RWPE2 (cell line): ENCODE measurements at regions not wholly inside any gene's neighbourhood (a gene's known extent, or its start where the extent isn't known, plus 50 kb on each side); places are given as distances from the start of the nearest gene placed in this dataset.

Source experiments
- ATAC-seq: fragments of 200-7000 bp; cut with Tn5 transposase; 3 replicates; pipeline ENCODE4 v1.9.1; 2021; ENCODE audit warnings: low read depth
- DNase-seq: peaks from one replicate; pipeline ENCODE4 v3.0.0-alpha.2; 2020; ENCODE audit warnings: low spot score
- H3K27ac ChIP-seq: fragments of 450-650 bp; 2 replicates; pipeline ENCODE4 v1.5.1; 2017; ENCODE audit warnings: mild to moderate bottlenecking; ENCODE audit not compliant: poor library complexity, severe bottlenecking
- H3K27me3 ChIP-seq: fragments of 250-450 bp; sonication (Bioruptor Pico); 2 replicates; pipeline ENCODE4 v1.5.1; 2021; ENCODE audit warnings: mild to moderate bottlenecking, moderate library complexity; ENCODE audit not compliant: insufficient read depth, poor library complexity, severe bottlenecking
- H3K36me3 ChIP-seq: fragments of 250-450 bp; sonication (Bioruptor Pico); 2 replicates; pipeline ENCODE4 v1.5.1; 2020; ENCODE audit warnings: low read depth, mild to moderate bottlenecking, moderate library complexity
- H3K4me1 ChIP-seq: fragments of 250-450 bp; sonication (Bioruptor Pico); 2 replicates; pipeline ENCODE4 v1.5.1; 2021; ENCODE audit warnings: mild to moderate bottlenecking, moderate library complexity; ENCODE audit not compliant: insufficient read depth, poor library complexity, severe bottlenecking
- H3K4me3 ChIP-seq: fragments of 250-450 bp; sonication (Bioruptor Pico); 2 replicates; pipeline ENCODE4 v1.5.1; 2021; ENCODE audit warnings: mild to moderate bottlenecking, moderate library complexity; ENCODE audit not compliant: severe bottlenecking
- H3K9me3 ChIP-seq: fragments of 250-450 bp; sonication (Bioruptor Pico); 2 replicates; pipeline ENCODE4 v1.5.1; 2021; ENCODE audit warnings: mild to moderate bottlenecking, moderate library complexity; ENCODE audit not compliant: severe bottlenecking
- TF ChIP-seq, protein P1 (sequence below): fragments of 450-650 bp; IDR thresholded peaks from one replicate; pipeline ENCODE4 v1.5.1; 2017; ENCODE audit warnings: mild to moderate bottlenecking, moderate library complexity; ENCODE audit not compliant: poor library complexity, severe bottlenecking

DNA sequence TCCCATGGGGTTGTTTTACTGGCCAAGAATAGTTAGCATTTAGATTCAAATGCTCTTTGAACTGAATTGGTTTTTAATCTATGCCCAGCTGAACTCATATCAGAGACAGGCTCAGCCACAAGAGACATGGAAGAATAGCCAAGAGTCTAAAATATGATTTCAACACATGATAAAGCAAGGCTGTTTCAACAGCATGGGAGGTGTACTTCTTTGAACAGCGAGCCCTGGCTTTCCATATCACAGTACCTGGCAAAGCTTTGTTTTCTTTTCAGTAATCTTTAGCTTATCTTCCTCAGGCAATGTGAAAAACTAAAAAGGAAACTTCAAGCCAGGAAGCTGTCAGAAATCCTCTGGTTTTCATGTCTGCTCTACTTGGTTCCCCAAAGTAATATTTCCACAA is 413.6 kb upstream of the ADAMTS9 start:
- no peaks in the 10 kb centered on the region for H3K27me3 ChIP-seq
- no peak overlapping the region for H3K4me3 ChIP-seq
- TF ChIP-seq, protein P1, sequence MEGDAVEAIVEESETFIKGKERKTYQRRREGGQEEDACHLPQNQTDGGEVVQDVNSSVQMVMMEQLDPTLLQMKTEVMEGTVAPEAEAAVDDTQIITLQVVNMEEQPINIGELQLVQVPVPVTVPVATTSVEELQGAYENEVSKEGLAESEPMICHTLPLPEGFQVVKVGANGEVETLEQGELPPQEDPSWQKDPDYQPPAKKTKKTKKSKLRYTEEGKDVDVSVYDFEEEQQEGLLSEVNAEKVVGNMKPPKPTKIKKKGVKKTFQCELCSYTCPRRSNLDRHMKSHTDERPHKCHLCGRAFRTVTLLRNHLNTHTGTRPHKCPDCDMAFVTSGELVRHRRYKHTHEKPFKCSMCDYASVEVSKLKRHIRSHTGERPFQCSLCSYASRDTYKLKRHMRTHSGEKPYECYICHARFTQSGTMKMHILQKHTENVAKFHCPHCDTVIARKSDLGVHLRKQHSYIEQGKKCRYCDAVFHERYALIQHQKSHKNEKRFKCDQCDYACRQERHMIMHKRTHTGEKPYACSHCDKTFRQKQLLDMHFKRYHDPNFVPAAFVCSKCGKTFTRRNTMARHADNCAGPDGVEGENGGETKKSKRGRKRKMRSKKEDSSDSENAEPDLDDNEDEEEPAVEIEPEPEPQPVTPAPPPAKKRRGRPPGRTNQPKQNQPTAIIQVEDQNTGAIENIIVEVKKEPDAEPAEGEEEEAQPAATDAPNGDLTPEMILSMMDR: no peak
- no peaks in the 10 kb centered on the region for H3K4me1 ChIP-seq
- DNase-seq (no peak), ATAC-seq (no peak)
- no peaks in the 10 kb centered on the region for H3K9me3 ChIP-seq
- H3K36me3 ChIP-seq: no peaks in the 10 kb centered on the region
- no peak overlapping the region for H3K27ac ChIP-seq

DNA sequence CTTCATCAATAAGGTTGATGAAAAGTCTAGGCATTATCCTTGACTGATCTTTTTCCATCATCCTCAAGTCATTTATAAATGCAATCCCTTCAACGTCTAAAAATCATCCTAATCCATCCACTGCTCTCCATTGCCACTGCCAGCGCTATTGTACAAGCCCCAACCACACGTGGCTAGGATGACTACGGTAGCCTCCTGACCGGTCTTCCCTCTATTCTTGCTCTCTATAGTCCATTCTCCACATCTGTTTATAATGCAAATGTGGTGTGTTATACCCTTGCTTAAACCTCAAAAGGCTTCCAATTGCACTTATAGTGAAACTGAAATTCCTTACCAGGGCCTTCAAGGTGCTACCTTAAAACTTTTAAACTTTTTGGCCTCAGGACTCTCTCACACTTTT is 410.6 kb upstream of the ADAMTS9 start:
- no peaks in the 10 kb centered on the region for H3K36me3 ChIP-seq
- DNase-seq (no peak), ATAC-seq (no peak)
- TF ChIP-seq, protein P1: no peak
- no peak overlapping the region for H3K4me3 ChIP-seq
- no peaks in the 10 kb centered on the region for H3K9me3 ChIP-seq
- H3K27ac ChIP-seq: no peak overlapping the region
- no peaks in the 10 kb centered on the region for H3K27me3 ChIP-seq
- H3K4me1 ChIP-seq: no peaks in the 10 kb centered on the region

DNA sequence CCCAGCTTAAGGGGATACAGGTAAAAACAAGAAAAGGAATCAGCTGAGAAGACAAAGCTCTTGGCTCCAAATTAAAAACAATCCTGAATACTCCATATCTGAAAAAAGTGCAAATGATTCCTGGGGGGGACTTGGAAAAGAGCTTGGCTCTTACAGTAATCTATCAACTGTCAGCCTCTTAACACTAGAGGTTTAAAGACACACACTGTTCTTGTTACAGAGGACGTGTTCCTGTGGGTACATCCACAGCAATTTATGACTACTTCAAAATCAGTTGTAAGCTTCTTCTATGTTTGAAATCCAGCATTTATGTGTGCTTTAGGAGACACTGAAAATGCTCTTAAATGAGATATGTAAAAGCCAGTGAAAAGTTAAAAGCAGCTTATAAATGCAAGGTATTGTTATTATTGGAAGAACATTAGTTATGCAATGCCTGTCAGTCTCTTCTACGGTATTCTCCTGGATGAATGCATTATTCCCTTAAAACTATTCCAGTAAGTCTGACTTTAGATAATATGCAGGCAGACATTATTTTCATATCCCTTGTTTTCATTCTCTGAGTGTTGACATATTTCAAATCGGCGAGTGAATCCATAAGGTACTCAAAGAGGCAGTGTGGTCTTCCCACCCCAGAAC is 408.4 kb upstream of the ADAMTS9 start:
- Histone ChIP-seq H3K36me3 (no peaks in the 10 kb centered on the region), H3K27ac (no peak overlapping the region)

GRCh38 chr3:65094723-65095122 is 406.9 kb upstream of the ADAMTS9 start:
- DNase-seq (no peak), ATAC-seq (no peak)
- Histone ChIP-seq H3K27ac (no peak overlapping the region), H3K4me3 (no peak overlapping the region), H3K9me3 (no peaks in the 10 kb centered on the region), H3K27me3 (no peaks in the 10 kb centered on the region), H3K36me3 (no peaks in the 10 kb centered on the region), H3K4me1 (no peaks in the 10 kb centered on the region)
- TF ChIP-seq, protein P1: no peak

More for the DNA sequence above, 408.4 kb upstream of the ADAMTS9 start:
- TF ChIP-seq, protein P1: no peak
- H3K9me3 ChIP-seq: no peaks in the 10 kb centered on the region
- DNase-seq (no peak), ATAC-seq (no peak)
- no peaks in the 10 kb centered on the region for H3K4me1 ChIP-seq
- no peak overlapping the region for H3K4me3 ChIP-seq
- no peaks in the 10 kb centered on the region for H3K27me3 ChIP-seq

- no peaks in the 10 kb centered on the region for H3K27me3 ChIP-seq
These were observed 405.8 kb upstream of the ADAMTS9 start for GRCh38 chr3:65093641-65094040.

More at GRCh38 chr3:65093641-65094040, 405.8 kb upstream of the ADAMTS9 start:
- TF ChIP-seq, protein P1: no peak
- Histone ChIP-seq H3K4me1 (no peaks in the 10 kb centered on the region), H3K4me3 (no peak overlapping the region), H3K36me3 (no peaks in the 10 kb centered on the region), H3K27ac (no peak overlapping the region), H3K9me3 (no peaks in the 10 kb centered on the region)
- ATAC-seq (no peak), DNase-seq (no peak)
